Fibroblast of lung (primary cell): ENCODE measurements at regions not wholly inside any gene's neighbourhood (a gene's known extent, or its start where the extent isn't known, plus 50 kb on each side); places are given as distances from the start of the nearest gene placed in this dataset.

ENCODE experiments used
- CTCF ChIP-seq, 2 donors: IDR thresholded peaks in 1 of 2; conservative IDR thresholded peaks in 1 of 2; 1 replicate in 1 of 2; 2 replicates in 1 of 2; pipeline ENCODE4 v1.5.1; 2011 to 2012; ENCODE audit warnings: low read length in 2 of 2, control low read depth in 1 of 2, inconsistent platforms in 1 of 2, low read depth in 1 of 2, mild to moderate bottlenecking in 1 of 2
- EZH2 ChIP-seq: IDR thresholded peaks from 2 replicates; pipeline ENCODE4 v1.5.1; 2012; ENCODE audit warnings: low read length, control low read depth, mild to moderate bottlenecking; ENCODE audit errors: missing control alignments

- TF ChIP-seq CTCF (conservative IDR thresholded peaks at IDR 0.05 in 1 of 2, IDR thresholded peaks at IDR 0.05 in 1 of 2; ENCODE audit: low read depth in 1 of 2, low read length in 2 of 2): no peak
- TF ChIP-seq EZH2: no peak
Measured at GRCh38 chr4:26137288-26137687, 183.5 kb upstream of the RBPJ start.
